Stimulated activated CD4-positive, alpha-beta T cell treated with anti-CD3 and anti-CD28 coated beads, Interleukin-4, amount 100 ng/mL, for 48 hours (primary cell): ENCODE measurements at regions not wholly inside any gene's neighbourhood (a gene's known extent, or its start where the extent isn't known, plus 50 kb on each side); places are given as distances from the start of the nearest gene placed in this dataset.

Source experiments
- DNase-seq, 2 donors: peaks; one replicate each; pipeline ENCODE4 v3.0.0-alpha.2; 2020; ENCODE audit warnings: low read depth in 2 of 2

- no peak for DNase-seq
These were observed 613.4 kb downstream of the PLCL1 start for GRCh38 chr2:198417836-198418235.

- DNase-seq: no peak
These were observed 610.6 kb downstream of the PLCL1 start for GRCh38 chr2:198414976-198415375.

- no peak for DNase-seq
These were observed 607.5 kb downstream of the PLCL1 start for GRCh38 chr2:198411936-198412335.

- no peak for DNase-seq
These were observed 603.8 kb downstream of the PLCL1 start for GRCh38 chr2:198408171-198408570.

GRCh38 chr2:198405311-198405710 lies 600.9 kb downstream of the PLCL1 start:
- DNase-seq: no peak

- no peak for DNase-seq
These were observed 597.3 kb downstream of the PLCL1 start for GRCh38 chr2:198401644-198402043.

- no peak for DNase-seq
These were observed 596.6 kb downstream of the PLCL1 start for GRCh38 chr2:198400999-198401398.

- DNase-seq: no peak
These were observed 589.8 kb downstream of the PLCL1 start for GRCh38 chr2:198394208-198394607.

GRCh38 chr2:198390670-198391069 lies 586.3 kb downstream of the PLCL1 start:
- no peak for DNase-seq

- DNase-seq: no peak
These were observed 583.3 kb downstream of the PLCL1 start for GRCh38 chr2:198387677-198388076.

GRCh38 chr2:198385856-198386255 lies 581.5 kb downstream of the PLCL1 start:
- no peak for DNase-seq

GRCh38 chr2:198385326-198385725 lies 580.9 kb downstream of the PLCL1 start:
- DNase-seq: no peak

GRCh38 chr2:198383392-198383791 lies 579.0 kb downstream of the PLCL1 start:
- DNase-seq: no peak

- DNase-seq: no peak
These were observed 578.4 kb downstream of the PLCL1 start for GRCh38 chr2:198382811-198383210.

GRCh38 chr2:198376677-198377076 lies 572.3 kb downstream of the PLCL1 start:
- DNase-seq: no peak

GRCh38 chr2:198375083-198375410 lies 570.7 kb downstream of the PLCL1 start:
- DNase-seq: no peak

GRCh38 chr2:198374375-198375082 lies 570.1 kb downstream of the PLCL1 start:
- peak in 1 of 2 donors; percentile 14 for DNase-seq

GRCh38 chr2:198371921-198372543 lies 567.6 kb downstream of the PLCL1 start:
- DNase-seq: peak in 1 of 2 donors; percentile 0

GRCh38 chr2:198371329-198371728 lies 566.9 kb downstream of the PLCL1 start:
- no peak for DNase-seq

GRCh38 chr2:198368089-198368488 lies 563.7 kb downstream of the PLCL1 start:
- DNase-seq: no peak

- no peak for DNase-seq
These were observed 558.3 kb downstream of the PLCL1 start for GRCh38 chr2:198362740-198363139.

GRCh38 chr2:198359308-198359707 lies 554.9 kb downstream of the PLCL1 start:
- DNase-seq: no peak

GRCh38 chr2:198356157-198356556 lies 551.8 kb downstream of the PLCL1 start:
- DNase-seq: no peak

- DNase-seq: no peak
These were observed 547.3 kb downstream of the PLCL1 start for GRCh38 chr2:198351647-198352046.
